OCI-LY3 (cell line): ENCODE measurements at regions not wholly inside any gene's neighbourhood (a gene's known extent, or its start where the extent isn't known, plus 50 kb on each side); places are given as distances from the start of the nearest gene placed in this dataset.

Source experiments
- EZH2phosphoT487 ChIP-seq: fragments of 200-600 bp; shearing (Covaris generic); IDR thresholded peaks from 2 replicates; pipeline ENCODE4 v1.6.1; 2018; ENCODE audit warnings: antibody characterized with exemption, mixed run types, low read depth
- TF ChIP-seq, protein P1 (sequence below): fragments of 200-600, 300-600 bp; sonication (generic); IDR thresholded peaks from 2 replicates; pipeline ENCODE4 v1.5.1; 2014; ENCODE audit warnings: antibody characterized with exemption, low read length, low read depth

DNA sequence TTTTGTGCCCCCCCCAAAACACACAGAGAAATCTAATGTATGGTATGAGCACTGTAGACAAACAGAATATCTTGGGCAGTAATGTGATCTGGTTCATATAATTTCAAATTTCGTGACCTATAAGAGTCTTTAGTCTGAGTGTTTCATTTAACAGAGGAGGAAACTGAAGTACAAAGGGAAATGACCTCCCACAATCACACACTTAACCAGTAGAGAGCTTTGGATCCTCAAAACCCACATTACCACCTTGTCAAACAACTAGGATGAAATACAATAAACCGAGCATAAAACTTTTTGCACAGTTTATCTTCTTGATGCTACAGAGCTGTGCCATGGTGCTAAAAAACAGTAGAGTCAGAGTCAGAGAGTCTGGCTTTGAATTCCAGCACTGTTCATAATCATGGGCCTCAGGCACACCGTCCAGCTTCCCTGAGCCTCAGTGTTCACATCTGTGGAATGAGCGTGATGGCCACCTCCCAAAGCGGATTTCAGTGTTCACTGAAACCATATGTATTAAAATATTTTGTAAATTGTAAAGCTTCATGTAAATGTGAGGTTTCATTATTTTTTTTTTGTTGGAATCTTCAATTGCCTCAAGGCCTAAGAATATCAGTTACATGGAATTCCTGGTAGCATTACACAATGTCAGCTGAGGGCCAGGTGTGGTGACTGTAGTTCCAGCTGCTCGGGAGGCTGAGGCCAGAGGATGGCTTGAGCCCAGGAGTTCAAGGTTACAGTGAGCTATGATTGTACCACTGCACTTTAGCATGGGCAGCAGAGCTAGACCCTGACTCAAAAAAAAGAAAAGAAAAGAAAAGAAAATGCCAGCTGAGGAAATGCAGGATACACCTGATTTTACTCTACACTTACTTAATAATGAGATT lies 126.4 kb upstream of the FRY start:
- TF ChIP-seq, protein P1, sequence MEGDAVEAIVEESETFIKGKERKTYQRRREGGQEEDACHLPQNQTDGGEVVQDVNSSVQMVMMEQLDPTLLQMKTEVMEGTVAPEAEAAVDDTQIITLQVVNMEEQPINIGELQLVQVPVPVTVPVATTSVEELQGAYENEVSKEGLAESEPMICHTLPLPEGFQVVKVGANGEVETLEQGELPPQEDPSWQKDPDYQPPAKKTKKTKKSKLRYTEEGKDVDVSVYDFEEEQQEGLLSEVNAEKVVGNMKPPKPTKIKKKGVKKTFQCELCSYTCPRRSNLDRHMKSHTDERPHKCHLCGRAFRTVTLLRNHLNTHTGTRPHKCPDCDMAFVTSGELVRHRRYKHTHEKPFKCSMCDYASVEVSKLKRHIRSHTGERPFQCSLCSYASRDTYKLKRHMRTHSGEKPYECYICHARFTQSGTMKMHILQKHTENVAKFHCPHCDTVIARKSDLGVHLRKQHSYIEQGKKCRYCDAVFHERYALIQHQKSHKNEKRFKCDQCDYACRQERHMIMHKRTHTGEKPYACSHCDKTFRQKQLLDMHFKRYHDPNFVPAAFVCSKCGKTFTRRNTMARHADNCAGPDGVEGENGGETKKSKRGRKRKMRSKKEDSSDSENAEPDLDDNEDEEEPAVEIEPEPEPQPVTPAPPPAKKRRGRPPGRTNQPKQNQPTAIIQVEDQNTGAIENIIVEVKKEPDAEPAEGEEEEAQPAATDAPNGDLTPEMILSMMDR, result no peak
- no peak for TF ChIP-seq EZH2phosphoT487
